Thoracic aorta (tissue), 2 donors: ENCODE measurements at regions not wholly inside any gene's neighbourhood (a gene's known extent, or its start where the extent isn't known, plus 50 kb on each side); places are given as distances from the start of the nearest gene placed in this dataset.

Experiments used
- ATAC-seq: fragments of 150-250 bp; one replicate; pipeline ENCODE4 v1.8.0; 2017; ENCODE audit warnings: low read depth; ENCODE audit not compliant: insufficient number of reproducible peaks, low FRiP score
- DNase-seq: peaks from one replicate; pipeline ENCODE4 v3.0.0-alpha.2; 2020; ENCODE audit warnings: low spot score
- H3K27ac ChIP-seq, 2 donors: fragments of 200-600 bp; sonication (generic); 1 replicate in 1 of 2; 2 replicates in 1 of 2; pipeline ENCODE4 v1.5.1; 2016; ENCODE audit warnings: mild to moderate bottlenecking in 2 of 2, moderate library complexity in 2 of 2
- H3K27me3 ChIP-seq: fragments of 200-600 bp; sonication (generic); replicated peaks from 2 replicates; pipeline ENCODE4 v1.6.0; 2016; ENCODE audit warnings: mild to moderate bottlenecking; ENCODE audit not compliant: insufficient read depth
- H3K36me3 ChIP-seq: fragments of 200-600 bp; sonication (generic); one replicate; pipeline ENCODE4 v1.5.1; 2016
- H3K4me1 ChIP-seq, 2 donors: fragments of 200-600 bp; sonication (generic); 1 replicate in 1 of 2; 2 replicates in 1 of 2; pipeline versions ENCODE4 v1.5.1 to v1.6.0; 2016; ENCODE audit warnings: low read depth in 2 of 2, mild to moderate bottlenecking in 1 of 2; ENCODE audit not compliant: control insufficient read depth in 1 of 2
- H3K4me3 ChIP-seq: fragments of 200-600 bp; sonication (generic); 2 replicates; pipeline ENCODE4 v1.5.1; 2016; ENCODE audit warnings: mild to moderate bottlenecking
- H3K9me3 ChIP-seq: fragments of 200-600 bp; sonication (generic); 2 replicates; pipeline ENCODE4 v1.5.1; 2016
- TF ChIP-seq, protein P1 (sequence below): fragments of 200-600 bp; sonication (generic); IDR thresholded peaks from one replicate; pipeline ENCODE4 v1.5.1; 2019; ENCODE audit warnings: antibody characterized with exemption

- H3K36me3 ChIP-seq: no peaks in the 10 kb centered on the region
- H3K27ac ChIP-seq: no peak overlapping the region
- ATAC-seq (no peak), DNase-seq (no peak)
- H3K4me1 ChIP-seq: peaks cover 3 to 30% of the 10 kb centered on the region in 2 donors
- no peaks in the 10 kb centered on the region for H3K9me3 ChIP-seq
- no peak overlapping the region for H3K4me3 ChIP-seq
- no peaks in the 10 kb centered on the region for H3K27me3 ChIP-seq
- TF ChIP-seq, protein P1, sequence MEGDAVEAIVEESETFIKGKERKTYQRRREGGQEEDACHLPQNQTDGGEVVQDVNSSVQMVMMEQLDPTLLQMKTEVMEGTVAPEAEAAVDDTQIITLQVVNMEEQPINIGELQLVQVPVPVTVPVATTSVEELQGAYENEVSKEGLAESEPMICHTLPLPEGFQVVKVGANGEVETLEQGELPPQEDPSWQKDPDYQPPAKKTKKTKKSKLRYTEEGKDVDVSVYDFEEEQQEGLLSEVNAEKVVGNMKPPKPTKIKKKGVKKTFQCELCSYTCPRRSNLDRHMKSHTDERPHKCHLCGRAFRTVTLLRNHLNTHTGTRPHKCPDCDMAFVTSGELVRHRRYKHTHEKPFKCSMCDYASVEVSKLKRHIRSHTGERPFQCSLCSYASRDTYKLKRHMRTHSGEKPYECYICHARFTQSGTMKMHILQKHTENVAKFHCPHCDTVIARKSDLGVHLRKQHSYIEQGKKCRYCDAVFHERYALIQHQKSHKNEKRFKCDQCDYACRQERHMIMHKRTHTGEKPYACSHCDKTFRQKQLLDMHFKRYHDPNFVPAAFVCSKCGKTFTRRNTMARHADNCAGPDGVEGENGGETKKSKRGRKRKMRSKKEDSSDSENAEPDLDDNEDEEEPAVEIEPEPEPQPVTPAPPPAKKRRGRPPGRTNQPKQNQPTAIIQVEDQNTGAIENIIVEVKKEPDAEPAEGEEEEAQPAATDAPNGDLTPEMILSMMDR: no peak
Measured at GRCh38 chr3:72120806-72121778, 336.1 kb upstream of the PROK2 start.

DNA sequence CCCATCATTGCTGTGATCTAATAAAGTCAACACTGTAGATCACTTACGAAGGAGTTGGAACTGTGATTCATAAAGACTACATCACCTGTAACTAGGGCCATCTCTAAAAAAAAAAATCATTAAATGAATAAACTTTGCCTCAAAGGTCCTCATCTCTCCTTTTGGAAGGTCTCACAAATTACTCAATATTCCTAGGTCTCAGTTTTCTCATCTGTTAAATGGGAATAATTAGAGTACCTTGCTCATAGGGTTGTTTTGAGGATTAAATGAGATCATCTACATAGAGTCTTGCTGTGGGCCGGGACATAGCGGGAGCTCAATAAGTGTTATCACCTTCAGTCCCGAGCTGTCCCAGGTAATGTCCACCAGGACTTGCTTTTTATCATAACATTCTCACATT, 335.1 kb upstream of the PROK2 start:
- TF ChIP-seq, protein P1: no peak
- no peaks in the 10 kb centered on the region for H3K9me3 ChIP-seq
- no peak overlapping the region for H3K27ac ChIP-seq
- no peak overlapping the region for H3K4me3 ChIP-seq
- H3K36me3 ChIP-seq: no peaks in the 10 kb centered on the region
- DNase-seq (no peak), ATAC-seq (no peak)
- no peaks in the 10 kb centered on the region for H3K27me3 ChIP-seq
- peaks cover 6 to 32% of the 10 kb centered on the region in 2 donors for H3K4me1 ChIP-seq

DNA sequence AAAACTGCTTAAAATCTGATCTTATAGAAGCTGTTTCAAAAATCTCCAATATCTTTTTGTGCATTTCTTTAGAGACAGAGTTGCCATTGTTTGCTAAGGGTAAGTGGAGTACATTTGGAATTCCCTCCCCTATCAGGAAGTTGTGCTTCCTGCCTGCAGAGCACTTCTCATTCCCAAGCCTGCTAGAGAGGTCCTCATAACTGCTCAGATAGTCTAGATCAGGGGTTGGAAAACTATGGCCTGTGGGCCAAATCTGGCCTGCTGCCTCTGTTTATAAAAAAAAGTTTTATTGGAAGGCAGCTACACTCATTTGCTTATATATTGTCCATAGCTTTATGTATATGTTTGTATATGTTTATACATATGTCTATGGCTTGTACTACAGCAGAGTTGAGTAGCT, 333.7 kb upstream of the PROK2 start:
- TF ChIP-seq, protein P1: no peak
- Histone ChIP-seq H3K36me3 (no peaks in the 10 kb centered on the region), H3K27ac (no peak overlapping the region), H3K9me3 (no peaks in the 10 kb centered on the region), H3K4me3 (no peak overlapping the region), H3K4me1 (peaks cover 13 to 32% of the 10 kb centered on the region in 2 donors), H3K27me3 (no peaks in the 10 kb centered on the region)
- ATAC-seq (no peak), DNase-seq (no peak)

DNA sequence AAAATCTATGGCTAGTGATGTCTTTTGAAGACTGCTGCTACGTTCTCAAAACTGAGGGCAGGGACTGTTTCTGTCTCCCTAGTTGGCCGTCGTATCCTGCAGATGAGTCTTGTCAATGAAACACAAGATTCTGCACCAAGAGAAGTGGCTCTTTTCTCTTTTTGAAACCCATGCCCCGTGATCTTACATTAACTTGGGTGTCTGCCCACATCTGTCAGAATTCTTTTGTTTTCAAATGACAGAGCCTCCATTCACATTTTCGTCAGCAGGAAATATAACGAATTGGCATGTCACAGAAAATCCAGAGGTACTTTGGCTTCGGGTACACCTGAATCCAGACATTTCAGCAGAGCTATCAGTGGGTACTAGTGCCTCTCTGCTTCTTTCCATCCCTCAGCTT, 331.3 kb upstream of the PROK2 start:
- no peak for ATAC-seq
- no peaks in the 10 kb centered on the region for H3K27me3 ChIP-seq
- no peak overlapping the region for H3K4me3 ChIP-seq
- no peaks in the 10 kb centered on the region for H3K9me3 ChIP-seq
- H3K36me3 ChIP-seq: no peaks in the 10 kb centered on the region
- peaks cover 22 to 43% of the 10 kb centered on the region in 2 donors for H3K4me1 ChIP-seq
- H3K27ac ChIP-seq: no peak overlapping the region
- TF ChIP-seq, protein P1: no peak
- DNase-seq: no peak

DNA sequence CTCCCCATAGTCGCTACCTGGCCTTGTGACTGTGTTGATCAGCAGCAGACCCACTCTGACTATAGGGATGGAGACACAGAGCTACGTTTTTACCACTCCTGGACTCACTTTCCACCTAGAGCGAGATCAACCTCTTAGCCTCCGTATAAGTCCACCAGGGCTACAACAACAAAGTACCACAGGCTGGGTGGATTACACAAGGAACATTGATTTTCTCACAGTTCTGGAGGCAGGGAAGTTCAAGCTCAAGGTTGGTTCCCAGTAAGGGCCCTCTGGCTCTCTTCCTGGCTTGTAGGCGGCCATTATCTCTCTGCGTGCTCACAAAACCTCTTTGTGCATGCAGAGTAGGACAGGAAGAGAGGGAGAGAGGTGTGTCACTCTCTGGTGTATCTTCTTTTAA, 330.4 kb upstream of the PROK2 start:
- peaks cover 22 to 44% of the 10 kb centered on the region in 2 donors for H3K4me1 ChIP-seq

More for the DNA sequence above, 330.4 kb upstream of the PROK2 start:
- no peak for DNase-seq
- Histone ChIP-seq H3K4me3 (no peak overlapping the region), H3K27me3 (no peaks in the 10 kb centered on the region), H3K9me3 (no peaks in the 10 kb centered on the region), H3K27ac (peak overlapping the region; percentile 58 to 66), H3K36me3 (no peaks in the 10 kb centered on the region)
- TF ChIP-seq, protein P1: no peak
- ATAC-seq: no peak
